CMK (cell line): ENCODE measurements at regions not wholly inside any gene's neighbourhood (a gene's known extent, or its start where the extent isn't known, plus 50 kb on each side); places are given as distances from the start of the nearest gene placed in this dataset.

Experiments used
- DNase-seq: peaks from one replicate; pipeline ENCODE4 v3.0.0-alpha.2; 2010; ENCODE audit warnings: low read depth

DNA sequence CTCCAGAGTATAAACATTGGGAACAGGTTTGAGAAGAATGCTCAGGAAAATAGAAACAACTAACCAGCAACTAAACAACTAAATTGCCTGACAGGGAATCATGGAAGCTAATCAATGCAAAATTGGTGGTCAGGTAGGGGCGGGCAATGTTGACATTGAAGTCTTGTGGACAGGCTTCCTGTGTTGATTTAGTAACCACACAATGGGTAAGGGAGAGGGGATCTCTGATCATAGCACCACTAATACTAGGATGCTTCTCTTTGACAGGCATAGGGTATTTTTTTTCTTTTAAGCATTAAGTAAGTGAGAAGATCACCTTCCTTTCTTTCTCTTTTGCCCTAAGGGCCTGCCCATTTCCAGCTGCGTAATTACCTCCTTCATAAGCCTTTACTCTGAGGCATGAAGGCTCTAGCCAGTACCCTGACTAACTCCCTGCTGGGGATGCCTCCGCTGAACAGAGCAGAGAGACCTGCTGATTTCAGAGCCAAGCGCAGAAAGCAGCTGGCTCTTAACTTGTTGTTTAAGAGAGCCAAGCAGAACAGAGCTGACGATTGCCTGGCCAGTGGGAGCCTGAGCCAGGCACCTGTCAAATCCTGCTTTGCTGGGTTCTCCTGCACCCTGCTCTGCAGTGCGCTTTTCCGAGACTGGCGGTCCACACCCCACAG is 118.7 kb downstream of the BMP2 start:
- DNase-seq: no peak

DNA sequence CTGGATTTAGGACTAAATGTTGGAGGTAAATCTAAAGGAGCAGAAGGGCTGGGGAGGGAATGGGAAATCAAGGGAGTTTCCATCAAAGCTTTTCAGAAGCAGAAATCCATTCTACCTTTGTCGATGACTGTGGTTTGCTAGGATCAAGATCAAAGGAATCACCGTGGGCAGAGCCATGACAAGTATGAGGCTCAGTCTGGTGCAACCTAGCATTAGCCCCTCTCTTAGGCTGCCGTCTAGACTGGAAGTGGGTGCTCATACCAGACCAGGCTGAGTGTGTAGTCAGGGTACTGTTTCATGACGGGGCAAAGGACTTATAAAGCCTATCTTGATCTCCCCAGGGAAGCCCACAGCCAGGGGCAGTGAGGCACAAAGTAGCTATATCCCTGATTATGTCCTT is 120.5 kb downstream of the BMP2 start:
- DNase-seq: no peak

DNA sequence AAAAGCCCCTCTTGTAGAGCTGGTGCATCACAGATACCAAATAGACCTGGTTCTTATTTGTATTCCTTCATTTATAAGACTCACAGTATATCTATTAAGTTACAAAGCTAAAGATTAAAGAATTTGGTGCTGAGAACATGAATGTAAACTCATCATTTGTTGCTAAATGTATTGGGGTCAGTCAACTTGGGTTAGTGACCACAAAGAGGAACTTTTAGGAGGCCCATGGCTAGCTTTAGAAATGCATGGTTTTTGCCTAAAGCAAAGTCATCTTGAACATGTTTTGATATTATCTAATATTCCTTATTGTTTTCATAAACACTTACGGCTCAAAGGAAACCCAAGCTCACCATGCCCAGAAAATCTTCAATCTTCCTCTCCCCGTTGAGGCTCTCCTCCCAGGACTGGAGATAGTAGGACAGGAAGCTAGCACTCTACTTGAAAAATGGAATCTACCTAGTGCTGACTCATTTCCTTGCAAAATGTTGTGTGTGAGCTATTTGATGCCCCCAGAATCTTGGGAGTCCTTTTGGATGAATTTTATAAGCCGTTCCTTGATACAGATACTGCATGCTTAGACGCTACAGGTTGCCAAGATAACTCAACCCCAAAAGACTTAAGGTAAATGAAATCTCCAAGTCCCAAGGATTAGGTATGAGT is 121.4 kb downstream of the BMP2 start:
- no peak for DNase-seq

DNA sequence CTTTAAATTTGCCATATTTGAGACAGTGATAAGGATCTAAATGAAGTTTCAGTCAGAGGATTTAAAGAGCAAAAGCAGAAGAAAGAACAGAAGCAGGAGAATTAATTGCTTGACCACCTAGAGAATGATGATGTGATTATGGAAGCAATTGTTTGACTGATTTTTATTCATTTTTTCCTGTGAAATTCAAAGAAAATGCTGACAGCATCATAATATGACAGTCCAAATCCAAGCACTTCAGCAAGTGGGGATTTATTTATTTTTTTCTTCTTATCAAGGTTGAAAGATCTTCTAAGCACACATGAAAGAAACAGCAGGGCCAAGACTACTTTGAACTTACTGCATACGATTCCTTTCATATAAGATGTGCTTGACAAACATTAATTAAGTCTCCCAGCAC is 125.2 kb downstream of the BMP2 start:
- DNase-seq: no peak

DNA sequence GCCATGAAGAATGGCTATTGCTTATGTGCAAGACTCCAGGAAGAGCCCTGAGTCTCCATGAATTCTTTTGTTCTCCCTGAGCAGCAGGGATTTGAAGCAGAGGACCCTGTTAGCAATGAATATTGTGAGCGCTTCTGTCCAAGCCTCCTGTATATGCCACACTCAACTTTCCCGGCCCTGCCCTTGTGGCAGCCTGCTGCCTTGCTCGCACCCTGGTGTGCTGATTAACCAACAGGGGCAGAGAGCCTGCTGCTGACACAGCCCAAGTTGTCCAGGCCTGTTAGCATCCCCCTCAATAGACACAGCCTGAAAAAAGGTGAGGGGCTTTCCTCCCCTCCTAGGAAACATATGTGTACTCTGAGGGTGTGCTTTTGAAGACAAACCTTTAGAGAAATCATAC is 131.4 kb downstream of the BMP2 start:
- no peak for DNase-seq

DNA sequence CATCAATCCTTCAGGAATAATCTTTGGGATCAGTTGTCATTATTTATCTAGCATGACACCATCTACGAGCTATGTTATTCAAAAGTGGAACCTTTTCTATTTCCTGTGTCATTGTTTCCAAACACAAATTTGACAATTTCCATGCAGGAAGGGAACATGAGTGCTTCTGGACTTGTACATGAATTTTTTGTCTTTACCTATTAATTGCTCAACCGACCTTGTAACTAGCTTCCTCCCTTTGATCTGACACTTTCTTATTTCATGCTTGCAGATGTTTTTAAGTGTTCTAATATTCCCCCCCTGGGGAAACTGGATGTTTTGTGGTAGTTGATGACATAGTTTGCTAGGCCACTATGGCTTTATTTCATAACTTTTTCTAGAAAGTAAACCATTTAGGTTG is 139.4 kb downstream of the BMP2 start:
- no peak for DNase-seq

DNA sequence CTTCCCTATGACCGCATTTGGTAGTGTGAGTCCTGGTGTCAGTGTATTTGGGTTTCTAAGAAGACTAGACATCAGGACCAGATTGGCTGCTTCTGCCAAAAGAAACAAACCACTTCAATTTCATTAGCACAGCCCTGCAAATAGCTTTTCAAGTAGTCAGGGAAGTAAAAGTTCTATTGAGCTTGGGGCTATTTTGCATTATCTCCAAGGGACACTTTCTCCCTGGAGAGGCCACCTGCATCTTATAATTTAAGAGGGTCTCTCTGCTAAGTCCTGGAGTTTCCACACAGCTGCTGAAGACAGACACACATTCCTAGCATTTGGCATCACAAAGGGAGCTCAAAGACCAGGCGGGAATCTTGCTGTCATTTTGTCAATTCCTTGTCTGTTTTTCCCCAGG is 141.2 kb downstream of the BMP2 start:
- DNase-seq: no peak

DNA sequence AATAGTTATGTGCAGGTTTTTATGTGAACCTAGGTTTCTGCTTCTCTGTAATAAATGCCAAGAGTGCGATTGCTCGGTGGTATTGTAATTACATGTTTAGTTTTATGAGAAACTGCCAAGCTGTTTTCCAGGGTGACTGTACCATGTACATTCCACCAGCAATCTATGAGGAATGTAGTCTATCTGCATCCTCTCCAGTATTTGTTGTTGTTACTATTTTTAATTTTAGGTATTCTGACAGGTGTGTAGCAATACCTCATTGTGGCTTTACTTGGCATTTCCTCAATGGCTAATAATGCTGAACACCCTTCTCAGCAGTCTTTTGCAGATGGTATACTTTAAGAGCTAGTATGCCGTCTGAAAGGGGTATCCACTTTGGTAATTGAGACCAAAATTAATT is 142.1 kb downstream of the BMP2 start:
- DNase-seq: no peak

DNA sequence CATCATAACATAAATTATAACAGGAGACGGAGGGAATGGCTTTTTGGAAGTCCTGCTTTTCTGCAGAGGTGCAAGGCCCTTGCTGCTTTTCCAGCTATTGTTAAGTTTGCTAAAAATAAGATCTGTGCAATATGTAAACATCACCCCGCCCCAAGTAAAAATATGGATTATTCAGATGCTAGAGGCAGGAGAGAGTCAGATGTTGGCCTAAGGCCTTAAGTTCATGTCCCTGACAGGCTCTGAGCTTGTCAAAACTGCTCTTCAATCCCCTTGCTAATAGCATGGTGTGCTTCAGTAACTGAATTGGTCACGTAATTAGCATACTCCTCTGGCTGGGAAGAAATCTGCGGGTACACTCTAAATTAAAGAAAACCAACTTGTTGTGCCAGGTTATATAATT is 147.5 kb downstream of the BMP2 start:
- no peak for DNase-seq

DNA sequence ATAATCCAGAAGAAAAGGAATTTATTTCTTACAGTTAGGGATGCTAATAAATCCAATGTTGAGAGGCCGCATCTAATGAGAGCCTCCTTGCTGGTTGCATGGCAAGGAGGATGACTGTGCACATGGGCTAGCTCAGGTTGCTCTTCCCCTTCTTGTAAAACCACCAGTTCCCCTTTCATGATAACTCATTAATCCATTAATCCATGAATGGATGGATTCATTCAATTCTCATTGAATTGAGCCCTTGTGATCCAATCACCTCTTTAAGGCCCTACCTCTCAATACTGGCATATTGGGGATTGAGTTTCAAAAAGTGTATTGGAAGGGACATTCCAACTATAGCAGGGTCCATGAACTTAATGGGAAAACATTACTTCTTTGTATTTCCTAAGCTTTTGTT is 149.5 kb downstream of the BMP2 start:
- DNase-seq: no peak

DNA sequence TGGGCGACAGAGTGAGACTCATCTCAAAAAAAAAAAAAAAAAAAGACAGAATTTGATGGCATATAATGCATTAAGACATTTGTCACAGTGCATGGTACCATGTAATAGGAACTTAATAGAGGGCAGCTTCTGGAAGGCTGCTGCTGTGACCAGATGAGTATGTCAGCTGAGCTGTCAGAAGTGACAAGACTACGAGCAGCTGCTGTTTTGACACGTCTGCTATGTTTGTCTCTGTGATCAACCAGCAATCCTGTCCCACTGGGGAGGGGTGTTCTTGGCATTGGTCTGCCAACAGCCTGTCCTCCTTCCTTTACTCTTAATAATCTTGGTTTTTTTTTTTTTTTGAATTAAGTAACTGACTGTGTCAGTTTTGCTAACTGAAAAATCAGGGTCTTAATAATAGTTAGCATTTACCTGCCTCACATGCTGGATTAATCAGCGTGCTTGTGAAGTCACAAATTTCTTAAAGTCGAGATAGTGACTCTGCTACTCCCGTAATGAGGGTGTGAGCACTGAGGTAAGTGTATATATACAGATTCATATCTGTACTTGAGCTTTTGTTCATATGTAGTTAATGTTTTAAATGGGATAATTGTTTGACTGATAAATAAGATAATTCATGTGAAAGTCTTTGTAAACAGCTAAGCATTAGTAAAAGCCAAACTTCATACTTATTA is 152.4 kb downstream of the BMP2 start:
- DNase-seq: no peak

DNA sequence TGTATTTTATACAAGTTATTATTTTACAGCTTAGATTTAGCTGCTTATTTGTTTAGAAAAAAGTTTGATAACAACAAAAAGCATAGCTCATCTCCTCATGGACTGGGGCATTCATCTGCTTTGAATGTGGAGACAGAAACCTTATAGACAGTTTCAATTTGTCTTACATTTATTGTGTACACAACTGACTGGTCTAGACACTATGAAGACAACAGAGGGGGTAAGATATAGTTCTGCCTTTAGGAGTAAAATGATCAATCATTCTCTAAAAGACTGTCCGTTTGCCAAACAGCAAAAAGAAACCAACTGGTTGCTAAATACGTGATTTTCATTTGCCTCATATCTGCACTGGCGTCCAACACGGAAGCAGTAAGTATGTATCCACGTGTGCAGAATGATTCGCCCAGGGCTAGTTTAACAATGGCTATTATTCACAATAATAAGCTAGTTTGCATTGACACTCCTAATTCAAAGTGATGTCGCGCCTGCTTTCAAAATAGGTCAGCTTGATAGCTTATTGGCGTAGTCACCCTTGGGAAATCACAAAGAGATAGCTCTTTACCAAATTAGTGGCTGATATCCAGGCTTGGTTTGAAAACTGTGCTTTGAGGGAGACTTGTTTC is 153.6 kb downstream of the BMP2 start:
- no peak for DNase-seq

DNA sequence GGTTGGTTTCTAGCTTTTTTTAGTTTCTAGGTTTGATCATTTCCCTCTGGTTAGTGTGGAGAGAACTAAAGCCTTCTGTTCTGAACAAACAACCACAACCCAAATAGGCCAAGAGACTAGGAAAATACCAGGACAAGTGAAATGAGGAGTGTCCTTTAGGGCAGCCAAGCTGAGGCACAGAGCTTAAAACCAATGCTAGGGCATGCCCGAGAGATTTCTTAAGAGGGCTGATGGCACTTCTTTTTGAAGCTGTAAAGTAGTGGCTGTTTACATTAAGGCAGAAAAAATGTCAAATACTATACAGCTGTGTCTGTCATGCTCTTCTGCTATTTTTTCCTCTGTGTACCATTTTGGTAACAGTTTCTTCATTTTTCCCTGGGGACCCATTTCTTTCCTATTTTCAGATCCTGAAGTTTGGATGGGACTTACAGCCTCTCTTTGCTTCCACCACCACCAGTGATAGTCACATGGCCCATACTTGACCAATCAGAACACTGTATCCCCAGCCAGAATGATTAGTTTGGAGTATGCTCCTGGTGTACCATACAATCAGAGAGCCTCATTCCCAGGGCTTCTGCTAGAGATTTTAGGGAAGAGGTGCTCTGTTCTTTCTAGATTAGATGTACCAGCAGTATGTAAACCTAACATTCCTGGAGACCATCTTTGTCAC is 154.4 kb downstream of the BMP2 start:
- DNase-seq: no peak

DNA sequence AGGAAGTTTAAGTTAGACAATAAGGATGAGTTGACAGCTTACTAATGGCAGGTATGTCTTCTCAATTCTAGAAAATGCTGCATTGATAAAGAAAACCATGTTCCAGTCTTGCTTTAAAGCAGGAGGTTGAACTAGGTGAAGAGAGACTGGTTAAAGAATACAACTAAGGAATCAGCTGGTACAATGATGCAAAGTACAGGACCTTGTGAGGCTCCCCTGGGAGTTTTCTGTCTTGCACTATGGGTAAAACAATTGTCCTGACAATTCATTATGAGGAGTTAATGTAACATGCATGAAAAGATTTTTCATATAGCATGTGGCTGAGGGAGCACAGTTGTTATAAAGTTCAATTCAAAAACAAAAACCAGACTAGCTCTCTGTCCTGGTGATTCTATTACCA is 157.2 kb downstream of the BMP2 start:
- DNase-seq: no peak

DNA sequence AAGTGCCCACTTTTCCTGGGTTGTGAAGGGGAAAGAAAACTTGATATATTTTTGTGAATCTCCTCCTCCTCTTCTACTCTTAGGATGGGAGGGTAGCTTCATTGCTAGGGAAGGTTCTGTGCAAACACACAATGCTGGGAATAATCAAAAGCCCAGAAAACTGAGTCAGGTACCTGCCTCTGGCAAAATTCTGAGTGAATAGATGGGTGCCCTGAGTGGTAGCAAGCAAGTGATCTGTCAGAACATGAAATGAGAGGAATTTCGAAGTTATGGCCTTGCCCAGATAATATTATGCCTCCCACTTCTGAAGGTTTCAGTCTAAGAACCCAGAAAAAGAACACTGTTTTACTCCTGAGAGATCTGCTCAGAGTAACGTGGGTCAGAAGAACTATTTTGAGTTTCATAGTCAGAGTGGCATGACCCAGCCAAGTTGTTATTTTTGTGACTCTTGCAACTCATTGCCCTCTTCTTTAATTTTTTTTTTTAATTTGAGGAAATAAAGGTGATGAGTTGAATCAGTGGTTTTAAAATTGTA is 158.3 kb downstream of the BMP2 start:
- DNase-seq: no peak

DNA sequence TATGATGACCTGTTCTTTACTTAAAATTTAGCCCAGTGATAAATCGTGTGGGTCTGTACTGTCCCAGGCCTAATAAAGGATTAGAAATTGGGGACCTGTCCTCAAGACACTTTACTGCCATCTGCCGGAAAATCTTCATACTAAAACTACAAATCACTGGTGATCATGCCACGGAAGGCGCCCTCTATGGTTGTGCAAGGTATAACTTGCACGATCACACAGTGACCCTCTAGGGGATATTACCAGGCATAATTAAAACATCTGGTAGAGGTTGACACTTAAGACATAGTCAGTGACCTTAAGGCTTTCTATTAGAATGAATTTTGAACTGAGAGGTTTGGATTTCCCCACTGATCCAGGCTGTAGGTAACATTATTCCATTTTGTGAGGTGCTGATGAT is 172.6 kb downstream of the BMP2 start:
- DNase-seq: peak; percentile 37

DNA sequence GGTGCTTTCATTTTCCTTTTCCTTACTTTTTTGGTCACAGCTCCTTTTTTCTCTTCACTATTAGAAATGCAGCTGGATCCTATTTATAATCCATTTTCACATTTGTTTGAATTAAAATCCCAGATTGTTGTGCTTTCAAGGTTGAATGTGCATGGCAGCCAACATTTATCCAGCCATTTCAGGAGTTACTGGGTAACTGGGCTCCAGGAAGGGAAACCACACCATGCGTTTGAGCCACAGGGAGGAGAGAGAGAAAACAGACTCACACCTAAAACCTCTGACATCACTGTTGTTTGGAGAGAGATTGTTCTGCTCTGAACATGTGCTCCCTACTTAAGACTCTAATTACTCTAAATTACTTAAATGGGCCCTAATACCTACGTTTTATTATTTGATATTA is 173.4 kb downstream of the BMP2 start:
- no peak for DNase-seq

DNA sequence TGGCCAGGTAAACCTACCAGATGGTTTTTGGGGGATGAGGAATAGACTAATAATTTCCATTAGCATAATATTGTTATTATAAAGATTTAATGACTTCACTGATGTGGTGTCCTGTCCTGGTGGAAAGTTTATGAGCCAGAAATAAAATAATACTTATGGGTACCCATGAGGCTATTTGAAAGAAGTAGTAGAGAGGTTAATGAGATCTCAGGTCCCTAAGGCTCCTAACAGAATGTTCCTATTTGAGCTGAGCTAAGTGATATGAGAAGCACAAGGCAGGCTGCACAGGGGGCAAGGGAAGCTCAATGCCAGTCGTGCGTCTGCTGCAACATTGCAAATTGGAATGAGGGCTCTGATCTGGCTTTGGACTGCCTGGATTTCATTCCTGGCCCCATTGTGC is 174.1 kb downstream of the BMP2 start:
- no peak for DNase-seq

DNA sequence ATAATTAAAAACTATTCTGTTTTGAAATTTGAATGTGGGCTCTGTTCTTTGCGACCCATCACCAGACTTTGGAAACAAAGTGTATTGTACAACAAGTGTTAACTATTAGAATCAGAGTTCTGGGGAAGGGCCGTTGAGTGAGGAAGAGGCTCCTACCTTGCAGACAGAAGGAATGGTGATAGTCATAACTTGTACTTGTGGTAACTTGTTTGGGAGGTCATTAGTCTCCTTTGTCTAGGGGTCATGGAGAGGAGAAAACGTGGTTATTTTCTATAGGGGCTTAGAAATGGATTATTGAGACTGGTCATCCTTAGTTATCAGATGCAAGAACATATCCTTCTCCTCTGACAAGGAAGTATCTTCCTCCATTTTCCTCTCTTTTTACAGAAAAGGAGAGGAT is 174.8 kb downstream of the BMP2 start:
- no peak for DNase-seq

DNA sequence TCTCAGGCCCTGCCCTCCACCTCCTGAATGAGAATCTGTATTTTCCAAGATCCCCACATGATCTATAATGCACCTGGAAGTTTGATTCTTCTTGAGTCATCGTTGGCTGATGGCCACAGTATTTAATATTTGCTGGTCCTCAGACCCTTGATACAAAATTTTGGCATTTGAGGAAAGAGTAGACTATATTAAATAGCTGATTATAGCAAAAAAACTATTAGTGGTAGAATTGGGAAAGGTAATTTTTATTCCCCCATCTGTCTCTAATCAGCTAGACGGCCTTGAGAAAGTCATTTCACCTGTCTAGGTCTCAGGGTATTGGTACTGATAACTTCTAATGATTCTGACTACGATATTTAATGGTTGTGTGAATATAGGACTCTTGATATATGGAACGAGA is 176.8 kb downstream of the BMP2 start:
- no peak for DNase-seq

DNA sequence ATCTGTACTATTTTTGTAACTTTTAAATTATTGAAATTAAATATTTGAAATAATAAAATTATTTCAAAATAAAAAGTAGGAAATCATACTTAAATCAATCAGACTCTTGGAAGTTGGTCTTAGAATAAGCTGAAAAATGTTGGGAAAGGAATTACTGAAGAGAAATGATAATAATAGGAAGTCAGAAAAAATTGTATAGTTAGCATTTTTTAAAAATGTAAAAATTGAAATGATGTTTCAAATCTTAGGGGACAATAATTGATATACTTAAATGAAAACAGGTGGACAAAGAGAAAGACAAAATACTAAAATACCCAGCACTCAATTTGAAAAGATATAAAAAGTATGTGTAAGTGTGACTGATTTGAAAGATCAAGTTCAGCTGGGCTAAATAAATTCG is 186.1 kb downstream of the BMP2 start:
- DNase-seq: no peak

DNA sequence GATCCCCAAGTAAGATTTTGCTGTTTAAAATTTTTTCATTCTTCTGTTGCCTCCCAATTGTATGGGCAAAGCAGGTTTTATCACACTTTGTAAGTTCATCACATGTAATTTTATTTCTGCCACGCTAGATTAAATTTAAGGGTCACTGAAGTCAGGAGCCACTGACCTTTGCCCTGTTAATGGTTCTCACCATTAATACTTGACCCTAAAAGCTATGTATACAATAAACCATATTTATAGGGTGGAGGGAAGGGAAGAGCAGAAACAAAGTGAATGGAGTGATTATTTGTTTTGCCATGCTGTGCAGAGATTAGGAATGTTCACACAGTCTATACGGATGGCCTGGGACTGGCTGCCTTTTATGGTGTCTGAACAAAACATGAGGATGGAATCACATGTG is 186.7 kb downstream of the BMP2 start:
- DNase-seq: no peak
